Activated T-cell treated with anti-CD3 and anti-CD28 coated beads for 4 hours (primary cell): ENCODE measurements at regions not wholly inside any gene's neighbourhood (a gene's known extent, or its start where the extent isn't known, plus 50 kb on each side); places are given as distances from the start of the nearest gene placed in this dataset.
"Not testable (repeated sequence)": the region's sequence is repeated elsewhere in the genome, so short reads cannot be mapped to it uniquely, and the experiment has no call there.

ENCODE experiments used
- DNase-seq: peaks from one replicate; pipeline ENCODE4 v3.0.0-alpha.2; 2020

DNA sequence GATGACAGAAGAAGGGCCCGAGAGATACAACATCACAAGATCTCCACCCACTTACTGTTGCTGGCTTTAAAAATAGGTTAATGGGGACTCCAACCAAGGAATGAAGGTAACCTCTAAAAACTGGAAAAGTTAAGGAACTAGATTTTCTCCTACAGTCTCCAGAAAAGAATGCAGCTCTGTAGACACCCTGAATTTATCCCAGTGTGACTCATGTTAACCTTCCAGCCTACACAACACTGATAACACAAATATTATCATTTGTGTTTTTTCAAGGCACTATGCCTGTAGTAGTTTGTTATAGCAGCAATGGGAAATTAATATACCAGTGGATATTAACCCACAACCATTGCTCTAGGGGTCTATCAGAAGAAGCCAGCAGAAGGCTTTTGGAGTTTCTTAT is 730.7 kb upstream of the ZP4 start:
- no peak for DNase-seq

DNA sequence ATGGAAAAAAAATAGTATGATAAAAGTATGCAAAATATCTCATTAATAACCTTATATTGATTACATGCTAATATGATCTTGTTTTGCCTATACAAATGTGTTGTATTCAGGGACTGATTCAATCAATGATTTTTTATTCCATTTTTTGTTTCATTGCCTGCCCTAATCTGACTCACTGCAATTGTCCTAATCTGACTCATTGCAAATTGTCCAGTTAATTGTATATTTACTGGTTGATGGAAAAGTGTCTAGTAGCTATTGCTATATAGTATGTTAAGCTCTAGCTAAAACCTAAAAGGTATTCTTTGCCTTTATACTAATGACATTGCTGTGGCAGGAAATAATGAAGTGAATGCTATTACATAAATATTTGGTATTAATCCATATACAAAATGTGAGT is 728.9 kb upstream of the ZP4 start:
- no peak for DNase-seq

DNA sequence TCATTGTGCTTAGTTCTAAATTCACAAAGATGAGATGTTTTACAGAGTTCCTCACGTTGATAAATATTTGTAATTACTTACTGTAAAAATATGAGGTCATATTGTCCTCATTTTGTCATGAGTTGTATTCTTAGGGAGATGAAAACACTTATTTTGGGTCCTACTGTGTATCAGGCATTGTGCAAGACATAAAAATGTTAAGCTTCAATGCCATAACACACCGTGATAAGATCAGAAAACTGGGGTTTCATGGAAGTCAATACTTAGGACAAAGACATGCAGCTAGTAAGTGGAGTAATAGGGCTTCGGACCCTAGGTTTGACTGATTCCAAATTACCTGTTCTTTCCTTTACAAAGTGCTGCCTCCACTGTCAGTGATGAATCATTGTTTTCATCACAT is 720.7 kb upstream of the ZP4 start:
- no peak for DNase-seq

DNA sequence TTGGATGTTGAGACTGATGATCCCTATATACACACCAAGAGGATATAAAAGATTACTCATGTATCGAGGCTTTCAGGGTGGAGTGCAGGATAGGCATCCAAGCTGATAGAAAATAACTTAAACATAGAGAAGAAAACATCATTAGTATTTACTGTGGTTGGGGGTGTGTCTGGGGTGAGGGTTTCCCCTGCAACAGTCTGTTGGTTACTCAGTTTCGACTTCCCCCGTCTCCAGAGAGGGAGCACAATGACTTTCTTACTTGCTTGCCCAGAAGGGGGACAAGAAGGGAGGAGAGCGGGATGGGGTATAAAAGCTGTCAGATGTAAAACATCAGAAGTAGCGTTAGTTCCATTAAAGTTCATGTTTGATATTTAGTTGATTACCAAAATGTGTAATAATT is 717.4 kb upstream of the ZP4 start:
- DNase-seq, result no peak

DNA sequence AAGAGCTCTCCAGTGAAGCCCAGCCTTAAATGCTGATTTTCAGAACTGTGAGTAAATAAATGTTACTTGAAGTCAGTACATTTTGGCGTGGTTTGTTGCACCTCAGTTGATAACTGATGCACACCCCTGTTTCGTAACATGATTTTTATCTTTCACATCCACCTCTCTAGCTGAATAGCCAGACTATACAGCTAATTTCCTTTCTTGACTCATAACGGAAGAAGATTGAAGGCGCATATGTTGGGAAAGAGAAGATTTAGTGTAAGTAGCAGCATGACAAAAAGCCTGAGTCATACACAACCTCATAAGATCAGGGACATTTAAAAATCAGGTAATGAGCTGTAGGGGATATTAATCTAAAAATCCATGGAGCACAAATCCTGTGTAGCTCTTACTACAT is 716.2 kb upstream of the ZP4 start:
- DNase-seq, result no peak

DNA sequence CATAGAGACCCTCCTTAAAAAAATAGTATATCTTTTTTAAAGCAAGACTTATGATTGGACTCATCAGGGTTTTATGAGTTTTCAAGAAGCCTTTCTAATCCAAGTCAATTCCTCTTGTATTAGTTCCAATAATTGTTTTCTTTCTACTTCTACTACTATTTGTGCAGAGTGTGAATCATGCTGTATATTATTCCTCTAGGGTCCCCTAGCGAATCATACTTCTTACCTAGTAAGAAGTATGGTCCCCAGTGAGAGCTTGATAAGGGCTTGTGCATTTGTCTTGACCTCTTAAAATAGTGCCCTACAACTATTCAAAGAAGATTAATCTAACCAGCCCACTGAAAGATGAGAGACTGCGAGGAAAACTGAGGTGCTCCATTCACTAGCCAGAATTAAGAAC is 715.7 kb upstream of the ZP4 start:
- DNase-seq, result no peak

DNA sequence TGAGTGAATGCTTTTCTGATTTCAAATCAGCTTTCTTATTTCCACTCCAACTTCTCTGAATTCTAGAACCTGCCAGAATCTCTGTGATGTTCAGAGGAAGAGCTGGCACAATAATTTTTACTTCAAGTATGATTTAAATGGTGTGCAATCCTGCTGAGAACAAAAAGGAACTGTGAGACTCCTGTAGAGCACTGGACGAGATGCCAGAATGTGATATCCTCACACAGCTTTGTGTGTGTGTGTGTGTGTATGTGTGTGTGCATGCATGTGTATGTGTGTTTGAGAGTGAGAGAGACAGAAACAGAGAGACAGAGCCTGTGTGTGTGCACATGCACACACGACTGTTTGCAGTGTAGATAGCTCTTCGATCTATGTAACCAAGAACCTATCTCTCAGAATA is 713.6 kb upstream of the ZP4 start:
- no peak for DNase-seq

DNA sequence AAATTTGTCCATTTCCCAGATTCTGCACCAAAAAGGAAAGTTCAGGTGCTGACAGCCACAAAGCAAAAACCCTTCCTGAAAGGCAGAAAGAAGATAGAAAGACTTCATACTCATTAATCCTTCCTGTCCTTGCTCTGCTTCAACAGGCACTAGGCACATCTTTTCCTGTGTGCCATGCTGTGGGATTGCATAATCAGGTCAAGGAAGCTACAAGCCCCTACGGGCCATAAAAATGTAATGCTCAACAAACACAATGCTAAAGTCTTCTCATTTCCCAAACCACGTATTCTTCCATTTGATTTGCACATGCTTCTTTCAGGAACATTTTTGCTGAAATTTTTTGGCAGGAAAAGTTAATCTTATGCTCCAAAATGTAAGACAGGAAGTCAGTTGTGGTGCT is 710.9 kb upstream of the ZP4 start:
- DNase-seq, result not testable (repeated sequence)

DNA sequence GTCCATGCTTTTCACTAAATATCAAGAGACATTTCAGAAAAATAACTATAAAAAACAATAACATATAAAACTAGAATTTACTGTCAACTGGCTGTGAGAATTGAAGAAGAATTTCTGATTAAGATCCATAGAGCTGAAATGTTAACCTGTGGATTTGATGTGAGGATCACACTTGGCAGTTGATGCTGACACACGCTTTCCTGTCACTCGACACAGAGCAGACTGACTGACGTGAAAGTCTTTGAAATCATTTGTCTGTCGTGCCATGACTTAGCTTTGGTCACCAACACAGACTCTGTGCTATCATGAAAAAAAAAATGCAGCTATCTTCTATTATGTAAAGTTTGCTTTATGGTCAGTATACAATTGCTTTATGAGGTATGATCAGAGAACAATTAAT is 706.0 kb upstream of the ZP4 start:
- DNase-seq, result no peak

DNA sequence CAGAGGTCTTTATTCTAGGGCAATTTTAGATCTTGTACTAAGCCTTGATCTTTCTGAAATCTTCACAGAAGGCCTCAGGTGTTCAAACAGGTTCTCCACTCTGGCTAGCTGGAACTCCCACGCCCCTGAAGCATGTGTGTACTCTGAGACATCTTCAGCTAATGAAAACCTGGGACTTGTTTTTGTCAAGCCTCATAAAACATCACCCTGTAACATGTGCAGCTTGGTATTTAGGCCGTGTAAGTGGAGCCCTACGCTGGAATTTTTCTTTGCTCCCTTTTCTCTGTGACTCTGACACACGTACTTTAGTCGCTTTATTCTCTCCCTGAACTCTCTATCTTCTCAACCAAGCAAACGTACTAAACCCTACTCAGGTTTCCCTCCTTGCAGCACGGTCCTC is 701.9 kb upstream of the ZP4 start:
- DNase-seq, result no peak

DNA sequence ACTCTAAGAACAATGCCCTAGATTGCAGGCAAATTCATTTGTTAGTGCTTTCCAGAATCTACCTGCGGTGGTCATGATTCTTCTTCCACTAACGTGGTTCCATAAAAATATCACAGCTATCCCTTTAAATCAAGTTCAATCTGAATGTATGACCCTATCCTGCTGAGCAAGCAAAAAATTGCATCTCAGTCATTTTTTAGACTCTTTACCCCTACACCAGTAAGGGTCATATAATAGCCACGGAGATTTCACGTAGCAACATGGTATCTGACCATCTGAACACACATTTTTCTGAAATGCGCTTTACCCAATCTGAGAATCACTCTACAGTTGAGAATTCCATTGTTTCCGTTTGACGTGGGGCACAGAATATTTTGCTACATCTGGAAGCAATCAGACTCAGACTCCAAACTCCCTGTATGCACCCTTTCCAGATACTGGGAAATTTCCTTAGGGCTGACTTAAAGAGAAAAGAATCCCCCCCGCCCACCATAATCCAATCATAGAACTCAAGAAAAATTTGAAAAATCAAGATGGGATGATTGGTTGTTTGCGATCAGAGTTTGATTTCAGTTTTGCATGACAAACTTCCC is 699.2 kb upstream of the ZP4 start:
- DNase-seq, result no peak

DNA sequence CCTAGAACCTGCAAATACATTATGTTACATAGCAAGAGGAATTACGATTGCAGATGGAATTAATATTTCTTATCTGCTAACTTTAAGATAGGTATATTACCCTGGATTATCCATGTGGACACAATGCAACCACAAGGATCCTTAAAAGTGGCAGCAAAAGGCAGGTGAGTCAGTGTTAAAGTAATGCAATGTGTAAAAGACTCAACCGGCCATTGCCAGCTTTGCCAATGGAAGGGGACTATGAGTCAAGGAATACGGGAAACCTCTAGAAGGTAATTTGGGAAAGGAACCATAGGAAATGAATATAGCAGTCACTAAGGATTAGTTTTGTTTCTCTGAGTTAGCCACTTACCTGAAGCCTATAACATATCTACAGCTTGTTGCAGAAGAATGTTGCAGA is 692.1 kb upstream of the ZP4 start:
- DNase-seq, result no peak

DNA sequence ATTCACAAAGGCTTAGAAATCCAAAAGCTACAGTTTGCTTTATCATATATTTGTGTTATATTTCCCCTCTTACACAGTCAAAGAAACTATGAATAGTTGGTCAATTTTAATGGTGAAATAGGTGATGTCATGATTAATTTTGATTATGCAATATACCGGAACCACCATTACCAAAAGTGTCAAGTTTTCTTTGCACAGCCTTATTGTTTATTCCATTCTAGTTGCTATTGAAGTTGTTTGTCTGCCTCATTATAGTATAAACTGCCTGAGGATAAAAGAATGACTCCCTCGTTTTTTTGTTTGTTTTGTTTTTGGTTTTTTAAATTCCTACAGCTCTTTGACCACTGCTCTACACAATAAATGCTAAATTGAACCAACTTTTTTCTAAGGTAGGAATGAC is 690.6 kb upstream of the ZP4 start:
- DNase-seq, result no peak

DNA sequence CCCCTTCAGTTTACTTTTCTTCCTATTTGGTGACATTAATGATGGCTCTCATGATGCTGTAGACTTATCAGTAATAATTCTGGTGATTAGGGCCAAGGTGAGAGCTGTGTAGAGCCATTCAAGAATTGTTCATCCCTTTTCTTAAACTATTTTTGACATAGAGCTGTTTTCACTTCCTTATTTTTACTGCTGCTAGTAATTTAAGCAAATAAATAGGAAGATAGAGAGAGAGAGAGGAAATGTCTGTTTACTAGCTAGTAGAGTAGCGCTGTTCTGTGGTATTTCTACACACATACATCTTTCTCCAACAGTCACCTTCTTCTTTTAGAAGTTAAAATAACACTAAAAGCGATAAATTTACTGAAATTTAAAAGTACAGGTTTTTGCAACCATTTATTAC is 678.0 kb upstream of the ZP4 start:
- no peak for DNase-seq

DNA sequence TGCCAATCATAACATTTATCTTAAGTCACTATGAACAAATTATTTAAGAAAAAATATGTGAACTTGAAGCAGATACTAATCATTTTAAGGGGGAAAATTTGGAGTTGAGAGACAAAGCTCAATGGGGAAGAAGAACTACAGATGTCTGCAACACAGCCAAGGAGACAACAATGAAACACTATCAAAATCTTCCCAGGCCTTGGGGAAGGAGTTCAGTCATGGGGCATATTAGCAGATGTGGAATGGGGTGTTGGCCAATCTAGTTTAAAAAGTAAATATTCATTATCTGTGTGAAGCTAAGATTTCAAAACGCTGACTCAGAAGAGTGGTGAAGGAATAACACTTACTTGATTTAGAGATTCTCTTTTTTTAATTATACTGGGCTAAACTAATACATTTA is 671.6 kb upstream of the ZP4 start:
- DNase-seq, result no peak

DNA sequence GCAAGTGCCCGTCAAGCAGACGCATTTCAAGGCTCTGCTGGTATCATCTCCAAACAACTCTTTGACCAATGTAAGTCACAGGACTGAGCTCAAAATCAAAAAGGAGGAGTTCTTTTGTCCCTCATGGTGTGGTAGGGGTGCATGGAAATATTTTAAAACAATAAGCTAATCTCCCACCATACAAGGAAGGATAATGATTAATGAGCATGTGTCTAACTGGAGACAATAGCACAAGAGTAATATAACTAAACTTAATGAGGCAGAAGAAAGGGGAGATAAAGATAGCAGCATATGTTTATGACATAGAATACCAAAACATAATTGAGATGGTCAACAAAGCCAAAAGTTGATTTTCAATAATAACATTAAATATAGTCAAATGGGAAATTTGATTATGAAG is 668.0 kb upstream of the ZP4 start:
- DNase-seq, result no peak

DNA sequence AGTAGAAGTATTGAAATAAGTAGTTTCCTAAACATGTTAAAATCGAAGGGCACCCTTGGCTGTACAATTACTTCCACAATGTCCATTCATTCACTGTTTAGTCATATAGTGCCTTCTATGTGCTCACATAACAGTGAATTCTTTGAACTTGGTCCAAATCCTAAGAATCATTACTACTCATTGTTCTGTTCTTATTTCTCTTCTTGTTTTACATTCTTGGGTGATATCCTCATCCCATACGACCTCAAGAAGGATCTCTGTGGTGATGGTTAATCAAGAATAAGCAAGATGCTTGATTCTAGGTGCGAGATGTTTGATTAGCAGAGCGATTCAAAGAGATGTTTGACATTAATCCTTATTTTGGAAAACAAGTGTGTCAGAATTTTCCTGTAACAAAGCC is 667.4 kb upstream of the ZP4 start:
- no peak for DNase-seq

DNA sequence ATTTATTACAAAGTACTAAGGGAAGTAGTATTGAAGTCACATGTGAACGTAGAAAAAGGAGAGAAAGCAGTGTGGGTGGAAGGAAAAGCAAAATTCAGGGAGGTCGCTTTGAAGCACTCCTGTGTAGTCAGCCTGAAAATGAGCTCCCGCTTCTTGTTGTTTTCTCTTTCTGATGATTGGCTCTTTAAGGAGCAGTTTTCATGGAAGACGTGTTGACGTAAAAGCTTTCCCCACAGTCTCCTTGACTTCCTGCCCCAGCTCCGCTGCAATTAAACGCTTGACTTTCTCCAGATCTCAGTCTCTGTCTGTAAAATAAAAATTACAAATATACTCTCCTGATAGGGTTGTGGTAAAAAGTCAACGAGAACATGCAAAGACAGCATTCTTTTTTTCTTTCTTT is 661.5 kb upstream of the ZP4 start:
- DNase-seq, result no peak

DNA sequence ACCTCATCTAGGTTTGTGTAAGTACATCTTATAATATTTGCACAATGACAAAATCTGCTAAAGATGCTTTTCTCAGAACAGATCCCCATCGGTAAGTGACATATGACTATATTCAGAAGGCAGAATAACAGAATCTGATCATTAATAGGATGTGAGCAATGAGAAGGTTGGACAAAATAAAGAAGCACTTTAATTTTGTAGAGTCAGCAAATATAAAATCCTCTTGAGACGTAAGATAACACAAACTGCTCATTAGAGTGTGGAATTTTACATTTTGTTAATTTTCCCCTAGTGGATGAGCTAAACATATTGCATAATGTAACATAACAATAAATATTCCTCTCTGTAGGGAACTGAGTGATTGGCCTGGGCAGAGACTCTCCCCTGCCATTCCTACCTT is 658.4 kb upstream of the ZP4 start:
- no peak for DNase-seq

DNA sequence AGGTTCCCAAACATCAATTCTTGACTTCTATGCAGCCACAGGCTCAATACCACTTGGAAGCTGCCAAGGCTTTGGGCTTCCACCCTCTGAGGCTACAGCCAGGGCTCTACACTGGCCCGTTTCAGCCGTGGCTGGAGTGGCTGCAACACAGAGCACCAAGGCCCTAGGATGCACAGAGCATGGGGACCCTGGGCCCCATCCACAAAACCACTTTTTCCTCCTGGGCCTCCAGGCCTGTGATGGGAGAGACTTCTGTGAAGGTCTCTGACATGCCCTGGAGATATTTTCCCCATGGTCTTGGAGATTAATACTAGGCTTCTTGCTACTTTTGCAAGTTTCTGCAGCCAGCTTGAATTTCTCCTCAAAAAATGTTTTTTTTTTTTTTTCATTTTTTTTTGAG is 655.4 kb upstream of the ZP4 start:
- DNase-seq, result no peak

DNA sequence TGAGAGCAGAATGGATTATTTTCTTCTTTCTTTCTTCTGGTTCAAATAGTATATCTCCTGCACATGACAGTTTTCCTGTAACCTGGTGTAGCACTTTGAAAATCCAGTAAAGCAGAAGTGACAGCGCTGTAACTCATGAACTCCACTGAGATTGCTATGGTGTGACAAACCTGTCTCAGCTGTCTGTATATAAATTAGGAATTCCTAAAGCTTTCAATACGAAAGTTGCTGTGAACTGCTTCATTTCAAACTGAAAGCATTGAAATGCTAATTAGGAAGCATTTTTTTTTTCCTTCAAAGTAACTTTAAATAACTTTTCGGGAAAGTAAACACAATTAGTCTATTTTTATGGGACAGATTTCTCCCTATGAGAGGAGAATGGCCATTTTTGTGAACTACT is 646.9 kb upstream of the ZP4 start:
- no peak for DNase-seq

DNA sequence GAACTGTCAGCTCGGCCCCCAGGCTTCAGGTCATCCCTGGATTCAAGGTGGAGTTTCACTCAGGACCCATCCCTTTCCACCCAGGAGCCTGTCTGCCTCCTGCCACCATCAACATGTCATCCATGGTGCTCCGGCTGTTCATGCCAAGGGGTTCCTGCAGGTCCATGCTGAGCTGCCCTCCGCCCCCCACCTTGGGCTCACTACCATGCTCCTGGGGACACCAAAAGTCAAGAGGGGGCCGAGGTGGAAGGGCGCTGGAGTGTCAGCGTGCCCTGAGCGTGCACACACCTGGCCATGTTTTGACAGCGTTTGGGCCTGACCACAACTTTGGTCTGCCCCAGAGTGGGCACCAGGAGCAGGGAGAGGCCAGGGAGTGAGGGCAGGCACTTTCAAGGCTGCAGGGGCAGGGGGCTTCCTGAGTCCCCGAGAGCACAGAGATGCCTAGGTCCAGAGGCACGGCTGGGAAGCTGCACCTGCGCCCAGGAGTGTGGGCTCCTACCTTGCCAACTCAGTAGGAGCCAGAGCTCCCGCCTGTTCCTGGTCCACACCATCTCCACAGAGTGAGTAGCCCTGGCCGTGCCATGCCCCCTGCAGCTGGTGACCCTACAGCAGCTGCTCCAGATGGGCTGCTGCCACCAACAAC is 639.6 kb upstream of the ZP4 start:
- DNase-seq, result no peak

DNA sequence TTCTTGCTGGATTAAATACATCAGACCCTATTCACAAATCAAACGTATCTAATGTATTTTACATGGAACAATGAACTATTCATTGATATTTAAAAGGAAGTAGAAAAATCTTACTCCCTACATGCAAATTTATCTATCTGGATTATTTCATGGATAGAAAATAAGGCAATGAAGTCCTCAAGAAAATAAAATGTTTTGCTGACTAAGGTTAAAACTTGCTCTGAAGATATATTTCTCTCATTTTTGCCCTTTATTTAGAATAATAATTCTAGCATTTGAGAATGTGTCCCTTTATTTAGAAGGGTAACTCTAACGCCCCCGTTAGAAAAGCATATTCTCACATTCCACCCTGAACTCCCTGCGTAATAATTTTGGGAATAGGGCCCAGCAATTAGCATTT is 627.0 kb upstream of the ZP4 start:
- no peak for DNase-seq

DNA sequence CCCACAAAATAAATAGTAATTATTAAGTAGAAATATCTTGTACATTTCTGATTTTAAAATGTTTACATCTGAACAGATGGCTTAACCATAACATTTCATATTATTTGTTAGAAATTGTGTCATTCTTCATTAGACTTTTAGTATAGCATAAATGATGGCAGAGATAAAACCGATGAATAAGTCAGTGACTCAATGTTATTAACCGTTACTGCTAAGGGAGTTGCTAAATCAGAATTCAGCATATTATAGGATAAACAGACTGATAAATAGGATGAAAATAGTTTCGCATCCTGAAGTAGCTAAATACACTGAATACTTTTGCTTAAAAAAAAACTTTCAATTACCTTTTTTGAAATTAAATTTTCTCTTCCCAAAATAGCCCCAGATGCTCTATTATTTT is 610.6 kb upstream of the ZP4 start:
- no peak for DNase-seq

DNA sequence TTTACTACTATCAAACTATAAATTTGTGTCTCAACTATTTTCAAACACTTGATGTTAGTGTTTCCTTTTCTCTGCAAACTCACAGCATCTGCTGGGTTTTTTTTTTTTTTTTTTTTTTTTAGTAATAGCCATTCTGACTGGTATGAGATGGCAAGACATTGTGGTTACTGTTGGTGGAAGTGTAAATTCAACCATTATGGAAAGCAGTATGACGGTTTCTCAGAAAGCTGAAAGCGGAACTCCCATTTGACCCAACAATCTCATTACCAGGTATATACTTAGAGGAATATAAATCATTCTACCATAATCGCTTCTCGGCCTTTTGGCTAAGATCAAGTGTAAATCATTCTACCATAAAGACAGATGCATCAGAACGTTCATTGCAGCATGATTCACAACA is 608.3 kb upstream of the ZP4 start:
- no peak for DNase-seq

DNA sequence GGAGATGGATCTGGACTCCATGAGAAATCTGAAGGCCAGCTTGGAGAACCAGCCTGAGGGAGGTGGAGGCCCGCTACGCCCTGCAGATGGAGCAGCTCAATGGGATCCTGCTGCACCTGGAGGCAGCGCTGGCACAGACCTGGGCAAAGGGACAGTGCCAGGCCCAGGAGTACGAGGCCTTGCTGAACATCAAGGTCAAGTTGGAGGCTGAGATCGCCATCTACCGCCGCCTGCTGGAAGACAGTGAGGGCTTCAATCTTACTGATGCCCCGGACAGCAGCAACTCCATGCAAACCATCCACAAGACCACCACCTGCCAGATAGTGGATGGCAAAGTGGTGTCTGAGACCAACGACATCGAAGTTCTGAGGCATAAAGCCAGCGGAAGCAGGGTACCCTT is 601.5 kb upstream of the ZP4 start:
- DNase-seq, result no peak
